Pancreas (tissue), 10 donors: ENCODE measurements at regions not wholly inside any gene's neighbourhood (a gene's known extent, or its start where the extent isn't known, plus 50 kb on each side); places are given as distances from the start of the nearest gene placed in this dataset.

Experiments
- ATAC-seq, 4 donors: fragments of 200-7000 bp; cut with Tn5 transposase; one replicate each; pipeline versions ENCODE4 v1.8.0 to v1.9.1; 2020; ENCODE audit warnings: mild to moderate bottlenecking in 4 of 4, moderate library complexity in 4 of 4
- DNase-seq, 6 donors: peaks; one replicate each; pipeline ENCODE4 v3.0.0-alpha.2; 2020
- FAIRE-seq: peaks from 2 replicates; lab custom pipeline; 2012; peaks lifted over from hg19 to GRCh38; lab: Jason Lieb, UNC
- H3K27ac ChIP-seq, 4 donors: fragments of 200-600 bp; sonication (generic); 1 replicate in 3 of 4; 2 replicates in 1 of 4; pipeline versions ENCODE4 v1.5.0 to v1.8.0; 2020
- H3K27me3 ChIP-seq, 4 donors: fragments of 200-600 bp; one replicate each; pipeline ENCODE4 v1.8.0; 2021
- H3K36me3 ChIP-seq, 3 donors: fragments of 200-600 bp; sonication (generic) in 1 of 3; one replicate each; pipeline versions ENCODE4 v1.5.0 to v1.8.0; 2020 to 2021
- H3K4me1 ChIP-seq, 3 donors: fragments of 200-600 bp; one replicate each; pipeline ENCODE4 v1.8.0; 2021
- H3K4me3 ChIP-seq, 4 donors: fragments of 200-600 bp; sonication (generic) in 2 of 4; one replicate each; pipeline versions ENCODE4 v1.5.0 to v1.8.0; 2020 to 2021
- H3K9me3 ChIP-seq, 4 donors: fragments of 200-600 bp; one replicate each; pipeline ENCODE4 v1.8.0; 2021
- WGBS, 2 donors: extraction: QIAGEN DNeasy Blood & Tissue Kit; methylation state at CpG; one replicate each; pipeline ENCODE4 v1.1.7; 2013; 5-methylcytosine and 5-hydroxymethylcytosine counted together
- intact Hi-C, 3 donors: fragments of 100-400 bp; cut with DNase I; formaldehyde crosslinking; loops; one replicate each; pipeline versions ENCODE4 v1.11.1 to v1.14.2; 2022
- TF ChIP-seq, protein P1 (sequence below), 4 donors: fragments of 200-600 bp; sonication (generic) in 3 of 4; IDR thresholded peaks; one replicate each; pipeline versions ENCODE4 v1.5.0 to v1.8.0; 2021; ENCODE audit warnings: antibody characterized with exemption in 4 of 4
- donor health status: healthy with polysubstance abuse.
- donor health status: DM: no; HTN: no; CAD: no; lungs with moderate emphysema.
- donor health status: DM: no; HTN: no; CAD: no.
- donor health status: control.
- donor health status: control.
- donor health status: Bipolar disorder and iron deficiency.
- donor health status: DM: yes; HTN: yes; CAD: no.
- donor health status: DM: no; HTN: no; CAD: no.
- donor health status: DM: no; HTN: no; CAD: no.
- donor health status: DM: yes; HTN: yes; CAD: no.

DNA sequence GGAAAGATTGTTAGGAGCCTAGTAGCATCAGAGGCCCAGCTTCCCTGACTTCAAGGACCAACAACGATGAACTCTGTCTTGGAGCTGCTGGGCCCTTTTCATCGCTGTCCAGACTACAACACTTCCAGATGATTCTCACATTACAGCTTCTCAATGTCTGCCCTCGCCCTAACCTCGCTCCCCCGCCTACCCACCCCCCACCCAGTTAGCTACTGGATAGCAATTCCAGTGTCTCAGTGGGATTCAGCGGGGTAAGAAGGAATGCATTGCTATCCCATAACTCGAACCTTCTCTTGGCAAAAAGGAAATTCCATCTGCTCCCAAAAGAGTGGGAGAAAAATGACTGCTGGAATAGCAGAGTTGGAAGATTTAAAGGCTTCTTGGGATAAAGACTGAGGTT lies 65.0 kb downstream of the RPL37A start:
- TF ChIP-seq, protein P1, sequence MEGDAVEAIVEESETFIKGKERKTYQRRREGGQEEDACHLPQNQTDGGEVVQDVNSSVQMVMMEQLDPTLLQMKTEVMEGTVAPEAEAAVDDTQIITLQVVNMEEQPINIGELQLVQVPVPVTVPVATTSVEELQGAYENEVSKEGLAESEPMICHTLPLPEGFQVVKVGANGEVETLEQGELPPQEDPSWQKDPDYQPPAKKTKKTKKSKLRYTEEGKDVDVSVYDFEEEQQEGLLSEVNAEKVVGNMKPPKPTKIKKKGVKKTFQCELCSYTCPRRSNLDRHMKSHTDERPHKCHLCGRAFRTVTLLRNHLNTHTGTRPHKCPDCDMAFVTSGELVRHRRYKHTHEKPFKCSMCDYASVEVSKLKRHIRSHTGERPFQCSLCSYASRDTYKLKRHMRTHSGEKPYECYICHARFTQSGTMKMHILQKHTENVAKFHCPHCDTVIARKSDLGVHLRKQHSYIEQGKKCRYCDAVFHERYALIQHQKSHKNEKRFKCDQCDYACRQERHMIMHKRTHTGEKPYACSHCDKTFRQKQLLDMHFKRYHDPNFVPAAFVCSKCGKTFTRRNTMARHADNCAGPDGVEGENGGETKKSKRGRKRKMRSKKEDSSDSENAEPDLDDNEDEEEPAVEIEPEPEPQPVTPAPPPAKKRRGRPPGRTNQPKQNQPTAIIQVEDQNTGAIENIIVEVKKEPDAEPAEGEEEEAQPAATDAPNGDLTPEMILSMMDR (IDR thresholded peaks at IDR 0.05) = no peak
- no peaks in the 10 kb centered on the region for H3K27me3 ChIP-seq
- FAIRE-seq = no peak
- H3K4me3 ChIP-seq = no peak overlapping the region
- intact Hi-C loops = no loop called here
- no peak for DNase-seq
- no peak overlapping the region for H3K27ac ChIP-seq
- H3K9me3 ChIP-seq = no peaks in the 10 kb centered on the region
- no peak for ATAC-seq
- no peaks in the 10 kb centered on the region for H3K4me1 ChIP-seq
- 89% methylated on average over 7 of the region's 7 CpGs for WGBS, 2 donors
- H3K36me3 ChIP-seq = no peaks in the 10 kb centered on the region

DNA sequence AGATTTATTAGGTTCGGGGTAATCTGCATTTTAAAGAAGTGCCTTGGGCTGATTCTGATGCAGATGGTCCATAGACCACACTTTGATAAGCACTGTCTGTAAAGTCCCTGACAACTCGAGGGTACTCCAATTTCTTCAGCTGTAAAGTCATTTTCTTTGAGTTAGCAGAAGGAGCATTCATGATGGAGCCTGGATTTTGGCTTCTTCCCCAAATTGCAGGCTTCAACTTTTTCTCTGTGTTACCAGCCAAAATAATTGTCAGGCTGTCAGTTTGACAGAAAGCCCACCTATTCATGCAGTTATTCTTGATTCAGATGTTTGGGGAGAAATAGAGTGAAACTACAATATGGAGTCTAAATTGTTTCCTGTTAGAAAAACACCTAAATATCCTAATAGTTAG lies 66.0 kb downstream of the RPL37A start:
- H3K27me3 ChIP-seq = no peaks in the 10 kb centered on the region
- 70 to 74% methylated on average over 2 of the region's 2 CpGs for WGBS, 2 donors
- no peaks in the 10 kb centered on the region for H3K9me3 ChIP-seq
- no peaks in the 10 kb centered on the region for H3K36me3 ChIP-seq
- FAIRE-seq (no peak), DNase-seq (no peak), ATAC-seq (no peak)
- intact Hi-C loops = no loop called here
- TF ChIP-seq, protein P1 (IDR thresholded peaks at IDR 0.05) = no peak
- H3K4me1 ChIP-seq = no peaks in the 10 kb centered on the region
- no peak overlapping the region for H3K4me3 ChIP-seq
- H3K27ac ChIP-seq = no peak overlapping the region

DNA sequence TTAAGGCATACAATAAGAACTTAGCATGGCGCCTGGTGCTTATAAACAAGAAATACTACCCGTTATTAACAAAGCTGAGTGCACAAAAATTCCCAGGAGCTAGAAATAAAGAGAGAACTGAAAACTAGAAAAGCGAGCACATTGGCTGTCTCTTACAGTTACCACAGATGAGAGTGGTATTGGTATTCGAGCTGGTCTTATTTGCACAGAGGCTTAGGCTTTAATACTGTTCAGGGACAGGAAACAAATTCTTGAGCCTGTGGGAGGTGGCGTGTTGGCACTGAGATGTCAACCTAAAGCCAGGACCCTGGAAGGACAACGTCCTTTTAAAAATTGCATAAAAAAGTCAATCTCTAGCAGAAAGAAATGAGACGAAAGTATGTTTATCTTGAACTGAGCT lies 67.3 kb upstream of the IGFBP2 start:
- WGBS, 2 donors = 75 to 79% methylated on average over 7 of the region's 7 CpGs
- Histone ChIP-seq H3K27me3 (no peaks in the 10 kb centered on the region), H3K4me3 (no peak overlapping the region), H3K9me3 (no peaks in the 10 kb centered on the region), H3K4me1 (no peaks in the 10 kb centered on the region), H3K27ac (no peak overlapping the region), H3K36me3 (no peaks in the 10 kb centered on the region)
- intact Hi-C loops = no loop called here
- FAIRE-seq (no peak), ATAC-seq (no peak), DNase-seq (no peak)
- TF ChIP-seq, protein P1 (IDR thresholded peaks at IDR 0.05) = no peak

DNA sequence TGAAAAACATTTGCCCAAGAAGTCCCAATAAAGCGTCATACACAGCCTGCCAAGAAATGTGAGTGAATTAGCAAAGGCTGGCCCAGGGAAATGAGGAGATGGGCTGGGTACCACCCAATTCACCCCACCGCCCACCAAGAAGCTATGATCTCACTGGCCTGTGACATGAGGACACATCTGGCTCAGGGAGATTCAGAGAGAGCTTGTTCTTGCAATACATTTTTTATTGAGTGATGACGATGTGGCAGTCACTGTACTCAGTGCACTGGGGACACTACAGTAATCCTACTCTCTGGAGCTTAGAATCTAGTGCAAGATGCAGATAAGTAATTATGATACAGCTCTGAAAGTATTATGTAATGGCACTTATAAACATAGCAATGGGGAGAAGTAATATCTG lies 64.6 kb upstream of the IGFBP2 start:
- Histone ChIP-seq H3K9me3 (no peaks in the 10 kb centered on the region), H3K36me3 (no peaks in the 10 kb centered on the region), H3K27me3 (no peaks in the 10 kb centered on the region), H3K4me3 (no peak overlapping the region), H3K4me1 (peaks cover 3 to 15% (median 8%) of the 10 kb centered on the region in 3 donors), H3K27ac (no peak overlapping the region)
- WGBS, 2 donors = 90 to 92% methylated on average over 3 of the region's 3 CpGs
- DNase-seq (no peak), ATAC-seq (no peak), FAIRE-seq (no peak)
- TF ChIP-seq, protein P1 (IDR thresholded peaks at IDR 0.05) = no peak
- intact Hi-C loops = no loop called here

DNA sequence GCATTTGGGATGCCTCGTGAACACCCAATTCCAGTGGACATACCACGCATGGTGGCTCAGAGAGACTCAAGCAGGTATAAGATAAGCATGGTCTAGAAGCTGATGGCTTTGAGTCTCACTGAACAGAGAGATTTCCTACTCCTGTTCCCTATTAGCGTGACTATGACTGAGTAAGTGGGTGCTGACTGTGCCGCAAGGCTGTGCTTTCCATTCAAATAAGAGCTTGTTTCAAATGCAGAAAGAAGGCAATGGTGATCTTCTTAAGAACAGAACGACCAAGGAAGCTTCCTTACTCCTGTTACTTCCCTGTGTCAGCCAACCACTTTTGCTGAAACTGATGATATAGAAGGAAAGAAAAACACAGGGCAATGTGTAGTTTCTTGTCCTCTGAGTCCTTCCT lies 63.5 kb upstream of the IGFBP2 start:
- H3K4me1 ChIP-seq = peaks cover 3 to 16% (median 8%) of the 10 kb centered on the region in 3 donors
- intact Hi-C loops = no loop called here
- WGBS, 2 donors = 90 to 91% methylated on average over 5 of the region's 5 CpGs
- DNase-seq (no peak), FAIRE-seq (no peak), ATAC-seq (no peak)
- H3K36me3 ChIP-seq = no peaks in the 10 kb centered on the region
- H3K27me3 ChIP-seq = no peaks in the 10 kb centered on the region
- H3K9me3 ChIP-seq = no peaks in the 10 kb centered on the region
- TF ChIP-seq, protein P1 (IDR thresholded peaks at IDR 0.05) = no peak
- H3K4me3 ChIP-seq = no peak overlapping the region
- no peak overlapping the region for H3K27ac ChIP-seq
